ENCODE measurements at regions not wholly inside any gene's neighbourhood (a gene's known extent, or its start where the extent isn't known, plus 50 kb on each side); places are given as distances from the start of the nearest gene placed in this dataset.

DNA sequence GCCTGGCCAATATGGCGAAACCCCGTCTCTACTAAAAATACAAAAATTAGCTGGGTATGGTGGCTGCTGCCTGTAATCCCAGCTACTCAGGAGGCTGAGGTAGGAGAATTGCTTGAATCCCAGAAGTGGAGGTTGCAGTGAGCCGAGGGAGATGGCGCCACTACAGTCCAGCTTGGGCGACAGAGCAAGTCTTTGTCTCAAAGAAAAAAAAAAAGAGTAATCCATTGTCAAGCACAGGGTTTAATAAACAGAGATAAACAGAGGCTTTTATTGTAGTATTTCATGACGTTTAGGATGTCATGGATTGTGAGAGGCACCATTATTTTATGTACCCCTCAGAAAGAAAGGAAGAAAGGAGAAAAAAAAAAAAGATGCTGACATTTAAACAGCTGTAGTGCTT, 75.2 kb upstream of the RNU2-1 start:
- no peak for TF ChIP-seq KDM5B (IDR thresholded peaks at IDR 0.05; ENCODE audit: insufficient replicate concordance, low read depth, low read length)
- TF ChIP-seq MAFK (IDR thresholded peaks at IDR 0.05; ENCODE audit: low read length): no peak
- TF ChIP-seq, protein P1, sequence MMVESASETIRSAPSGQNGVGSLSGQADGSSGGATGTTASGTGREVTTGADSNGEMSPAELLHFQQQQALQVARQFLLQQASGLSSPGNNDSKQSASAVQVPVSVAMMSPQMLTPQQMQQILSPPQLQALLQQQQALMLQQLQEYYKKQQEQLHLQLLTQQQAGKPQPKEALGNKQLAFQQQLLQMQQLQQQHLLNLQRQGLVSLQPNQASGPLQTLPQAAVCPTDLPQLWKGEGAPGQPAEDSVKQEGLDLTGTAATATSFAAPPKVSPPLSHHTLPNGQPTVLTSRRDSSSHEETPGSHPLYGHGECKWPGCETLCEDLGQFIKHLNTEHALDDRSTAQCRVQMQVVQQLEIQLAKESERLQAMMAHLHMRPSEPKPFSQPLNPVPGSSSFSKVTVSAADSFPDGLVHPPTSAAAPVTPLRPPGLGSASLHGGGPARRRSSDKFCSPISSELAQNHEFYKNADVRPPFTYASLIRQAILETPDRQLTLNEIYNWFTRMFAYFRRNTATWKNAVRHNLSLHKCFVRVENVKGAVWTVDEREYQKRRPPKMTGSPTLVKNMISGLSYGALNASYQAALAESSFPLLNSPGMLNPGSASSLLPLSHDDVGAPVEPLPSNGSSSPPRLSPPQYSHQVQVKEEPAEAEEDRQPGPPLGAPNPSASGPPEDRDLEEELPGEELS (CRISPR knock-in tag; IDR thresholded peaks at IDR 0.05; ENCODE audit: borderline replicate concordance): no peak
- TF ChIP-seq, protein P2, sequence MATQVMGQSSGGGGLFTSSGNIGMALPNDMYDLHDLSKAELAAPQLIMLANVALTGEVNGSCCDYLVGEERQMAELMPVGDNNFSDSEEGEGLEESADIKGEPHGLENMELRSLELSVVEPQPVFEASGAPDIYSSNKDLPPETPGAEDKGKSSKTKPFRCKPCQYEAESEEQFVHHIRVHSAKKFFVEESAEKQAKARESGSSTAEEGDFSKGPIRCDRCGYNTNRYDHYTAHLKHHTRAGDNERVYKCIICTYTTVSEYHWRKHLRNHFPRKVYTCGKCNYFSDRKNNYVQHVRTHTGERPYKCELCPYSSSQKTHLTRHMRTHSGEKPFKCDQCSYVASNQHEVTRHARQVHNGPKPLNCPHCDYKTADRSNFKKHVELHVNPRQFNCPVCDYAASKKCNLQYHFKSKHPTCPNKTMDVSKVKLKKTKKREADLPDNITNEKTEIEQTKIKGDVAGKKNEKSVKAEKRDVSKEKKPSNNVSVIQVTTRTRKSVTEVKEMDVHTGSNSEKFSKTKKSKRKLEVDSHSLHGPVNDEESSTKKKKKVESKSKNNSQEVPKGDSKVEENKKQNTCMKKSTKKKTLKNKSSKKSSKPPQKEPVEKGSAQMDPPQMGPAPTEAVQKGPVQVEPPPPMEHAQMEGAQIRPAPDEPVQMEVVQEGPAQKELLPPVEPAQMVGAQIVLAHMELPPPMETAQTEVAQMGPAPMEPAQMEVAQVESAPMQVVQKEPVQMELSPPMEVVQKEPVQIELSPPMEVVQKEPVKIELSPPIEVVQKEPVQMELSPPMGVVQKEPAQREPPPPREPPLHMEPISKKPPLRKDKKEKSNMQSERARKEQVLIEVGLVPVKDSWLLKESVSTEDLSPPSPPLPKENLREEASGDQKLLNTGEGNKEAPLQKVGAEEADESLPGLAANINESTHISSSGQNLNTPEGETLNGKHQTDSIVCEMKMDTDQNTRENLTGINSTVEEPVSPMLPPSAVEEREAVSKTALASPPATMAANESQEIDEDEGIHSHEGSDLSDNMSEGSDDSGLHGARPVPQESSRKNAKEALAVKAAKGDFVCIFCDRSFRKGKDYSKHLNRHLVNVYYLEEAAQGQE (IDR thresholded peaks at IDR 0.05; ENCODE audit: borderline replicate concordance): no peak
- TF ChIP-seq, protein P2 (CRISPR knock-in tag; IDR thresholded peaks at IDR 0.05; ENCODE audit: low read depth): no peak
